ENCODE measurements at regions not wholly inside any gene's neighbourhood (a gene's known extent, or its start where the extent isn't known, plus 50 kb on each side); places are given as distances from the start of the nearest gene placed in this dataset.

GRCh38 chr2:8392098-8392866, 289.6 kb upstream of the ID2 start:
- ChIA-PET CTCF (no interaction called here), POLR2A (no interaction called here)
- H3K36me3 Mint-ChIP-seq (ENCODE audit: low read depth), result no peaks in the 10 kb centered on the region
- no peak overlapping the region for H3K27ac Mint-ChIP-seq
- H3K4me1 Mint-ChIP-seq, result no peaks in the 10 kb centered on the region
- DNase-seq, result no peak
- ATAC-seq (ENCODE audit: low read depth), result no peak
- TF ChIP-seq CTCF (IDR thresholded peaks at IDR 0.05), result no peak
- no peak overlapping the region for H3K4me3 Mint-ChIP-seq
- peaks cover 31% of the 10 kb centered on the region for H3K27me3 Mint-ChIP-seq
- intact Hi-C loops (cut with micrococcal nuclease), result no loop called here
- H3K9me3 Mint-ChIP-seq, result no peaks in the 10 kb centered on the region

- ChIA-PET CTCF (no interaction called here), POLR2A (no interaction called here)
- H3K9me3 Mint-ChIP-seq, result no peaks in the 10 kb centered on the region
- intact Hi-C loops (cut with micrococcal nuclease), result no loop called here
- H3K27me3 Mint-ChIP-seq, result peaks cover 31% of the 10 kb centered on the region
- TF ChIP-seq CTCF (IDR thresholded peaks at IDR 0.05), result no peak
- no peak overlapping the region for H3K27ac Mint-ChIP-seq
- H3K4me3 Mint-ChIP-seq, result no peak overlapping the region
- DNase-seq (no peak), ATAC-seq (ENCODE audit: low read depth) (no peak)
- H3K36me3 Mint-ChIP-seq (ENCODE audit: low read depth), result no peaks in the 10 kb centered on the region
- no peaks in the 10 kb centered on the region for H3K4me1 Mint-ChIP-seq
Measured at GRCh38 chr2:8393506-8393905, 288.4 kb upstream of the ID2 start.

DNA sequence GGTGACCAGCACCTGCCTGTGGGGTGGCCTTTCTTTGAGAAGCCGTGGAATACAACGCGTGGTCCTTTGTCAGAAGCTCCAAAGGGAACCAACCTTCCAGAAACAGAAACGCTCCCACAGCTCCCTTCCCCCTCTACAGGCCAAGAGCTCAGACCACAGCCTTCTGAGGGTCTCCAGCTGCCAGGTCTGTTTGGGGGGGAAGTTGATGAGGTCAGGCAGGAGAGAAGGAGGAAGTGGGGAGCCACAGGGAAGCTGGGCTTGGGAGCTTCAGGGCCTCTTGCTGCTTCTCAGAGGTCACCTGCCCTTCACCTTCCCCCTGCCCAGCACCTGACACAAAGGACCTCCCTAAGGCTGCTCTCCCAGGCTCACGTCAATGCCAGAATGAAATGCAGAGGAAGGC, 287.7 kb upstream of the ID2 start:
- Mint-ChIP-seq H3K9me3 (no peaks in the 10 kb centered on the region), H3K36me3 (ENCODE audit: low read depth) (no peaks in the 10 kb centered on the region), H3K4me3 (no peak overlapping the region), H3K27me3 (peaks cover 29% of the 10 kb centered on the region), H3K4me1 (no peaks in the 10 kb centered on the region), H3K27ac (no peak overlapping the region)
- DNase-seq (no peak), ATAC-seq (ENCODE audit: low read depth) (no peak)
- intact Hi-C loops (cut with micrococcal nuclease), result no loop called here
- no peak for TF ChIP-seq CTCF (IDR thresholded peaks at IDR 0.05)
- ChIA-PET POLR2A (no interaction called here), CTCF (no interaction called here)

- ATAC-seq (ENCODE audit: low read depth), result no peak
- ChIA-PET CTCF (no interaction called here), POLR2A (no interaction called here)
- Mint-ChIP-seq H3K36me3 (ENCODE audit: low read depth) (no peaks in the 10 kb centered on the region), H3K9me3 (no peaks in the 10 kb centered on the region), H3K27ac (no peak overlapping the region), H3K4me3 (no peak overlapping the region), H3K4me1 (no peaks in the 10 kb centered on the region), H3K27me3 (peaks cover 25% of the 10 kb centered on the region)
- TF ChIP-seq CTCF (IDR thresholded peaks at IDR 0.05), result no peak
- intact Hi-C loops (cut with micrococcal nuclease), result no loop called here
- no peak for DNase-seq
Measured at GRCh38 chr2:8394569-8395359, 287.1 kb upstream of the ID2 start.

- Mint-ChIP-seq H3K27me3 (peaks cover 23% of the 10 kb centered on the region), H3K36me3 (ENCODE audit: low read depth) (no peaks in the 10 kb centered on the region), H3K9me3 (no peaks in the 10 kb centered on the region), H3K27ac (no peak overlapping the region), H3K4me3 (no peak overlapping the region), H3K4me1 (no peaks in the 10 kb centered on the region)
- ATAC-seq (ENCODE audit: low read depth) (no peak), DNase-seq (no peak)
- ChIA-PET POLR2A (no interaction called here), CTCF (no interaction called here)
- no peak for TF ChIP-seq CTCF (IDR thresholded peaks at IDR 0.05)
- intact Hi-C loops (cut with micrococcal nuclease), result no loop called here
Measured at GRCh38 chr2:8395718-8396117, 286.1 kb upstream of the ID2 start.

Data from activated B cell treated with CpG ODN at 0.5 μM for 24 hours (primary cell).